OCI-LY7 (cell line): ENCODE measurements at regions not wholly inside any gene's neighbourhood (a gene's known extent, or its start where the extent isn't known, plus 50 kb on each side); places are given as distances from the start of the nearest gene placed in this dataset.

ENCODE experiments used
- BruUV-seq: library from RNA; stranded (reverse); fragments of 400-500 nt; replicated peaks from 2 replicates; lab custom pipeline; 2021; lab: Mats Ljungman, UMichigan
- CTCF ChIA-PET: fragments of 300-600 bp; sonication (Branson Sonifier 250); formaldehyde crosslinking; loops from one replicate; lab custom pipeline; 2022; ENCODE audit warnings: antibody characterized with exemption; ENCODE audit not compliant: unreplicated experiment; lab: Charles Lee
- POLR2A ChIA-PET: fragments of 300-600 bp; sonication (Branson Sonifier 250); formaldehyde crosslinking; loops from one replicate; lab custom pipeline; 2022; ENCODE audit warnings: antibody characterized with exemption; lab: Charles Lee
- DNase-seq: peaks from one replicate; pipeline ENCODE4 v3.0.0-alpha.2; 2015; ENCODE audit warnings: low spot score
- H2AFZ ChIP-seq: fragments of 200-600 bp; sonication (generic), shearing (Covaris generic); 2 replicates; pipeline ENCODE4 v1.6.1; 2014; ENCODE audit warnings: mild to moderate bottlenecking, antibody characterized with exemption, low read length, moderate library complexity
- H3K27ac ChIP-seq: fragments of 200-600 bp; sonication (generic); 2 replicates; pipeline ENCODE4 v1.5.1; 2014; ENCODE audit warnings: mixed run types, low read depth, mild to moderate bottlenecking, moderate library complexity, low read length, inconsistent platforms; ENCODE audit not compliant: poor library complexity, severe bottlenecking
- H3K36me3 ChIP-seq: fragments of 200-600 bp; sonication (generic); 2 replicates; pipeline ENCODE4 v1.6.1; 2014; ENCODE audit warnings: mild to moderate bottlenecking, antibody characterized with exemption, low read length, moderate library complexity, mixed read lengths; ENCODE audit not compliant: insufficient read depth
- H3K4me1 ChIP-seq: fragments of 200-600 bp; sonication (generic); 2 replicates; pipeline ENCODE4 v1.5.1; 2014; ENCODE audit warnings: mild to moderate bottlenecking, low read length; ENCODE audit not compliant: insufficient read depth, poor library complexity, severe bottlenecking
- H3K4me2 ChIP-seq: fragments of 200-600 bp; sonication (generic); 2 replicates; pipeline ENCODE4 v1.6.1; 2014; ENCODE audit warnings: mild to moderate bottlenecking, low read length
- H3K4me3 ChIP-seq: fragments of 200-600 bp; sonication (generic); 2 replicates; pipeline ENCODE4 v1.5.1; 2014; ENCODE audit warnings: mild to moderate bottlenecking, low read depth, low read length; ENCODE audit not compliant: poor library complexity, severe bottlenecking
- H3K79me2 ChIP-seq: fragments of 200-600 bp; sonication (generic); 2 replicates; pipeline ENCODE4 v1.6.1; 2016; ENCODE audit warnings: low read depth, mild to moderate bottlenecking, low read length, moderate library complexity, mixed read lengths; ENCODE audit not compliant: insufficient read depth
- H3K9me2 ChIP-seq: fragments of 200-600 bp; sonication (generic); 2 replicates; pipeline ENCODE4 v1.6.1; 2016; ENCODE audit warnings: mild to moderate bottlenecking, low read length, mixed read lengths; ENCODE audit not compliant: insufficient read depth
- H3K9me3 ChIP-seq: fragments of 200-600 bp; sonication (generic); 2 replicates; pipeline ENCODE4 v1.6.1; 2014; ENCODE audit warnings: mild to moderate bottlenecking, mixed run types, low read length, mixed read lengths
- H4K20me1 ChIP-seq: fragments of 200-600 bp; sonication (generic); 2 replicates; pipeline ENCODE4 v1.6.1; 2014; ENCODE audit warnings: mild to moderate bottlenecking, antibody characterized with exemption, low read length, moderate library complexity, mixed read lengths; ENCODE audit not compliant: insufficient read depth
- CTCF ChIP-seq: fragments of 200-600 bp; sonication (generic); conservative IDR thresholded peaks from 2 replicates; pipeline ENCODE4 v1.5.1; 2014; ENCODE audit warnings: mild to moderate bottlenecking, antibody characterized with exemption, low read length, moderate library complexity, mixed read lengths
- EZH2phosphoT487 ChIP-seq: fragments of 200-600 bp; sonication (generic); IDR thresholded peaks from 2 replicates; pipeline ENCODE4 v1.6.1; 2018; ENCODE audit warnings: low read depth, borderline replicate concordance, mild to moderate bottlenecking, mixed run types, antibody characterized with exemption, low read length, moderate library complexity, mixed read lengths
- intact Hi-C: fragments of 100-400 bp; cut with micrococcal nuclease; formaldehyde crosslinking; loops from one replicate; pipeline ENCODE4 v1.10.0; 2022; ENCODE audit not compliant: unreplicated experiment

- Histone ChIP-seq H3K4me2 (no peak overlapping the region), H3K4me3 (no peak overlapping the region), H3K27ac (no peak overlapping the region), H3K4me1 (no peaks in the 10 kb centered on the region), H2AFZ (no peak overlapping the region), H3K36me3 (no peaks in the 10 kb centered on the region), H3K9me2 (no peaks in the 10 kb centered on the region), H4K20me1 (no peaks in the 10 kb centered on the region), H3K9me3 (no peaks in the 10 kb centered on the region), H3K79me2 (no peaks in the 10 kb centered on the region)
- ChIA-PET CTCF (no interaction called here), POLR2A (no interaction called here)
- TF ChIP-seq EZH2phosphoT487 (no peak), CTCF (no peak)
- intact Hi-C loops: no loop called here
- no TSS peak for BruUV-seq
- DNase-seq: no peak
Measured at GRCh38 chr10:9657530-9657929, 1360.1 kb upstream of the CELF2 start.

DNA sequence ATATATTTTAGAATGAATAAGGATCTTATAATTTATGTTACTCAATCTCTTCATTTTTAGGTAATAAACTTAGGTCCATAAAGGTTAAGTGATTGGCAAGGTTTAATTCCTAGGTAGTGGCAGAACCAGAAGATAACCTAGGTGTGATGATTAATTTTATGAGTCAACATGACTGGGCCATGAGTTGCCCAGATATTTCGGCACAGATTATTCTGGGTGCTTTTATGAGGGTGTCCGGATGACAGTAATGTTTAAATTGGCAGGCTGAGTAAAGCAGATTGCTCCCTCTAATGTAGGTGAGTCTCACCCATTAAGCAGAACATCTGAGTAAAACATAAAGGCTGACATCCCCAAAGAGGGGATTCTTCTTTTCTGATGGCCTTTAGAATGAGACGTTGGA is 1349.3 kb upstream of the CELF2 start:
- no peak overlapping the region for H3K27ac ChIP-seq
- no peak overlapping the region for H3K4me2 ChIP-seq
- no peaks in the 10 kb centered on the region for H4K20me1 ChIP-seq
- no peak for DNase-seq
- CTCF ChIA-PET: no interaction called here
- no peaks in the 10 kb centered on the region for H3K79me2 ChIP-seq
- H3K4me1 ChIP-seq: no peaks in the 10 kb centered on the region
- intact Hi-C loops: no loop called here
- H2AFZ ChIP-seq: no peak overlapping the region
- H3K4me3 ChIP-seq: no peak overlapping the region
- TF ChIP-seq CTCF: no peak
- no peak for TF ChIP-seq EZH2phosphoT487
- no peaks in the 10 kb centered on the region for H3K36me3 ChIP-seq
- H3K9me2 ChIP-seq: no peaks in the 10 kb centered on the region
- POLR2A ChIA-PET: no interaction called here
- BruUV-seq: no TSS peak
- no peaks in the 10 kb centered on the region for H3K9me3 ChIP-seq

- no peak overlapping the region for H2AFZ ChIP-seq
- ChIA-PET CTCF (no interaction called here), POLR2A (no interaction called here)
- H3K4me3 ChIP-seq: no peak overlapping the region
- intact Hi-C loops: no loop called here
- TF ChIP-seq CTCF (no peak), EZH2phosphoT487 (no peak)
- H3K27ac ChIP-seq: no peak overlapping the region
- DNase-seq: no peak
- no peaks in the 10 kb centered on the region for H3K9me2 ChIP-seq
- no peaks in the 10 kb centered on the region for H3K4me1 ChIP-seq
- BruUV-seq: no TSS peak
- no peaks in the 10 kb centered on the region for H3K36me3 ChIP-seq
- H3K79me2 ChIP-seq: no peaks in the 10 kb centered on the region
- no peaks in the 10 kb centered on the region for H3K9me3 ChIP-seq
- no peak overlapping the region for H3K4me2 ChIP-seq
- no peaks in the 10 kb centered on the region for H4K20me1 ChIP-seq
Measured at GRCh38 chr10:9670911-9671310, 1346.8 kb upstream of the CELF2 start.
